DMS153 (cell line): ENCODE measurements at regions not wholly inside any gene's neighbourhood (a gene's known extent, or its start where the extent isn't known, plus 50 kb on each side); places are given as distances from the start of the nearest gene placed in this dataset.
"Not testable (repeated sequence)": the region's sequence is repeated elsewhere in the genome, so short reads cannot be mapped to it uniquely, and the experiment has no call there.

ENCODE experiments used
- DNase-seq: peaks from one replicate; lab custom pipeline; 2025; lab: John Stamatoyannopoulos, UW

- DNase-seq = not testable (repeated sequence)
These were observed 97.5 kb downstream of the ZNF664 start for GRCh38 chr12:124070394-124071074.

GRCh38 chr12:124071075-124071443 lies 98.0 kb downstream of the ZNF664 start:
- no peak for DNase-seq

GRCh38 chr12:124073356-124074035 lies 100.5 kb downstream of the ZNF664 start:
- no peak for DNase-seq

GRCh38 chr12:124075841-124076240 lies 102.8 kb downstream of the ZNF664 start:
- no peak for DNase-seq

GRCh38 chr12:124077701-124078100 lies 104.7 kb downstream of the ZNF664 start:
- no peak for DNase-seq

- DNase-seq = no peak
These were observed 105.8 kb downstream of the ZNF664 start for GRCh38 chr12:124078800-124079199.

GRCh38 chr12:124080649-124081048 lies 107.6 kb downstream of the ZNF664 start:
- no peak for DNase-seq

- no peak for DNase-seq
These were observed 109.0 kb downstream of the ZNF664 start for GRCh38 chr12:124082012-124082411.

- no peak for DNase-seq
These were observed 109.7 kb downstream of the ZNF664 start for GRCh38 chr12:124082687-124083086.

- DNase-seq = no peak
These were observed 110.7 kb downstream of the ZNF664 start for GRCh38 chr12:124083708-124084107.

GRCh38 chr12:124085419-124086296 lies 112.6 kb downstream of the ZNF664 start:
- DNase-seq = no peak

- DNase-seq = no peak
These were observed 113.4 kb downstream of the ZNF664 start for GRCh38 chr12:124086299-124086898.

GRCh38 chr12:124087266-124088051 lies 114.4 kb downstream of the ZNF664 start:
- DNase-seq = no peak

- DNase-seq = no peak
These were observed 115.3 kb downstream of the ZNF664 start for GRCh38 chr12:124088217-124088907.

GRCh38 chr12:124089181-124089914 lies 116.3 kb downstream of the ZNF664 start:
- DNase-seq = not testable (repeated sequence)

- DNase-seq = no peak
These were observed 118.8 kb downstream of the ZNF664 start for GRCh38 chr12:124091835-124092234.

- DNase-seq = not testable (repeated sequence)
These were observed 119.5 kb downstream of the ZNF664 start for GRCh38 chr12:124092532-124092931.

- no peak for DNase-seq
These were observed 120.3 kb downstream of the ZNF664 start for GRCh38 chr12:124093297-124093696.

GRCh38 chr12:124094188-124094587 lies 121.2 kb downstream of the ZNF664 start:
- peak; percentile 79 for DNase-seq

GRCh38 chr12:124094733-124095132 lies 121.7 kb downstream of the ZNF664 start:
- peak; percentile 91 for DNase-seq
